GM18873 (cell line): ENCODE measurements at regions not wholly inside any gene's neighbourhood (a gene's known extent, or its start where the extent isn't known, plus 50 kb on each side); places are given as distances from the start of the nearest gene placed in this dataset.

Source experiments
- ATAC-seq: cut with Tn5 transposase; IDR thresholded peaks from one replicate; pipeline ENCODE4 v1.9.1; 2021; ENCODE audit warnings: mild to moderate bottlenecking, moderate library complexity, moderate number of reproducible peaks; ENCODE audit not compliant: unreplicated experiment, low FRiP score

- ATAC-seq, result no peak
Observed at GRCh38 chr5:113896789-113897188, 383.3 kb downstream of the YTHDC2 start.

DNA sequence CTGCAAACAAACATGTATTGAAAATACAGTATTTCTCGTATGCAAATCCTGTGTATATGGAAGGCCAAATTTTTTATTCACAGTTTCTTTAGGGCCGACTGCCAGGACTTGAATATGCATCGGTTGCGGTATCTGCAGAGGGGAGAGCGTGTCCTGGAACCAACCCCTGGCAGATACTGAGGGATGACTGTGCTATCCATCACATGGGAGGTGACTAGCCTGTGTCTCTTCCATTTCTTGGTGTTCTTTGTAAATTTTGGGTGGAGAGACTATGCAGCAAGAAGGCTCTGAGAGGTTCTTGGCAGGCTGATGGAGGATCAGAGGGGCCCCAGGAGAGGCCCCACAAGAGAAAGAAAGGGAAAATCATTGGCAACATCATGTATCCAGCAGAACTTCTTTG, 384.3 kb downstream of the YTHDC2 start:
- ATAC-seq, result no peak

GRCh38 chr5:113900141-113900540, 386.6 kb downstream of the YTHDC2 start:
- no peak for ATAC-seq

DNA sequence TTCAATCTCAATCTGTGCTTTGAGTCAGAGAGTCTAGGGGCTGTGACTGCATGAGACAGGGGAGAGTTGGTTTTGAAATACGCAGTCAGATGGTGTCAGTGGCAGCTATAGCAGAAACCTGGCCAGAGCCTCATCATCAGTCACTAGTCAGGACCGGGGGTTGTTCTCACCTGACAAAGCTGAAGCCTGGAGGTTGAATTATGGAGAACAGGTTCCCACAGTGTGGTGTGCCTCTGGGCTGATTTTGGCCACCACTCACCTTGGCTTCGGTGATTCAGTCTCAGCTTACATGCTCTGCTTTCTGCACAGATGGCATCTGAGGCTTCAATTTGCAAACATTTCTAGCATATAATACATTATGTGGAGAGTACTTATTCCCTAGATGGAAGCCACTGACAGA, 387.3 kb downstream of the YTHDC2 start:
- ATAC-seq, result no peak

GRCh38 chr5:113901718-113902117, 388.2 kb downstream of the YTHDC2 start:
- ATAC-seq, result no peak

GRCh38 chr5:113902917-113903660, 389.6 kb downstream of the YTHDC2 start:
- no peak for ATAC-seq

GRCh38 chr5:113909782-113910181, 396.3 kb downstream of the YTHDC2 start:
- ATAC-seq, result no peak

- ATAC-seq, result no peak
Observed at GRCh38 chr5:113917997-113918396, 404.5 kb downstream of the YTHDC2 start.

- no peak for ATAC-seq
Observed at GRCh38 chr5:113922343-113922742, 408.8 kb downstream of the YTHDC2 start.

GRCh38 chr5:113935453-113935852, 422.0 kb downstream of the YTHDC2 start:
- ATAC-seq, result no peak

GRCh38 chr5:113937301-113937700, 423.8 kb downstream of the YTHDC2 start:
- ATAC-seq, result no peak

DNA sequence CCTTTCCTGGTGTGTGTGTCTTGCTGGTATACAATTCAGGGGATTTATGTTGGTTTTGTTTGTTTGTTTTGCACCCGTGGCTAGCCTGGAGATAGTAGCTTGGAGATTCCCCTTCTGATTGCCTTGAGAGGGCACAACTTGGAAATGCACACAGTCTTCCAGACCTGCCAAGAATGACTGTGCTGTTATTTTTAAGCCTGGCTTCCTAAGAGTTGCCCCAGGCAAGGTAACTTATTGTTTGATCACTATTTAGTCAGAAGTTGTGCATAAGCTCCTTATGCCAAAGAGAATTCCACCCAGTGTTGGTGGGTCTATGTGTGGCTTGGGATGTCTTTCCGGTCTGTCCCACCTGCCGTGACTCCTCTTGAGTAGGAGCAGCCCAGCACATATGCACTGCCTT, 421.9 kb upstream of the KCNN2 start:
- ATAC-seq, result no peak

DNA sequence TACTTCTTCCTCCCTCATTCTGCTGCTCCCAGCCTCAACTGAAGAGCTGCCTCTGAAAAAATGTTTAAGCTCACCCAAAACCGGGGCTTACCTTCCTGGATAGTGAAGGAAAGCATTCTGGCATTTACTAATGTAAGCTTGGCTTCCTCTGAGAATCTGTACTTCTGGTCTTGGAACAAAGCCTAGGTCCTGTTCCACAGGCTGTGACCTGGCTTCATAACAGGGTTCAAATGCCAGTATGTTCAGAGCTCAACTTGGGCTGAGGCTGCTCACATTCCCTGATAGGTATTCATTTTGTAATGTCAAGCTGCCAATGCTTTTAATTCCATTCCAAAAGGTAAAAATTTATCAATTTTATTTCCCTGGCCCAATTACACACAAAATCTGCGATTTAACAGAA, 411.7 kb upstream of the KCNN2 start:
- no peak for ATAC-seq

DNA sequence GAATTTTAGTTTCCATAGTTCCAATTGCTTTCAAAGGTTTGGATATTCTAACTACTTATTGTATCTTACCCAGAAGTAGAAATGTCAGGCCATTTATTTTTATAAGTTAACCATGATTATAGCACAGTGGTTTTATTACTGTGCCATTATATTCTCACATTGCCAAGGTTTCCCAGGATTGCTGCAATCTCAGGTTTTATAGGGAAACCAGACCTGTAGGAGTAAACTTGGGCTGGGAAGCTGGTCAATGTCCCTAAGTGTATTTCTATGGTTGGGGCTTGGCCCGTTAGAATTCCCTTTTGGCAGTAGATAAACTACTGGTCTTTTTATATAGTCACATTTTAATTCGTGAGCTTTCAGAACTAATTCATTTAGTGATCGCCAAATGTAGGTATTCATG, 396.6 kb upstream of the KCNN2 start:
- no peak for ATAC-seq

- ATAC-seq, result no peak
Observed at GRCh38 chr5:113969901-113970300, 392.0 kb upstream of the KCNN2 start.

DNA sequence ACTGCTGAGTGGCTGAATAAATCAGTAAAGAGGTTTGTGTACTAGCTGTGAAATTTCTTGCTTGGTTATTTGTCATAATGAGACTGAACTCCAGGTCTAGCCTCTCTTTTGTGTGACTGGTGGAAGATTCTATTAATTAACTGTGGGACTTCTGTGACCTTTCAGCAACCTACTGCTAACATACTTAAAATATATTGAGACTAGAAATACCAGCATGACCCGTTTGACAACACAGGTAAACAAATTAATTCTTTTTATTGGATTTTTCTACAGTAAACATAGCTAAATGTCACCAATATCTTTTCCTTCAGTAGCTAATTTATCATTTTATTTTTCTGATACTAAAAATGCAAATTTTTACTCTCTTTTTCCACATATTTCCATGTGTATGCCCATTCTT, 390.4 kb upstream of the KCNN2 start:
- ATAC-seq, result no peak

DNA sequence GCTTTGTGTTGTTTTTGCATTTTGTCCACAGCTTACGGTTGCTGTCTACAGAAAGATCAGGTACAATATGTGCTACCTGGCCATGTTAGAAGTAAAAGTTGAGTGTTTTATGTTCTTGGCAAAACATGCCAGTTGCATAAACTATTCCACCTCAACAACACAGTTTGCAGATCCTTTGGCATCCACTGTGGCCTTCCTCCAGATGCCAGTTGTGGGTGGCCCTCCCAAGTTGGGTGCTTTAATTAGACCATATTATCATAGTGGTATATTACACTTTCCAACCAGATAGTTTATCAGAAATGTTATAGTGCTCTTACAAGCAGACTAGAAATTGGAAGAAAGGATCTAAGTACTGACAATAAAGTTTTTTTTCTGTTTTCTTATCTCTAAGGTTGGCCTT, 386.9 kb upstream of the KCNN2 start:
- ATAC-seq, result no peak

GRCh38 chr5:113984928-113985327, 376.9 kb upstream of the KCNN2 start:
- ATAC-seq, result no peak

- no peak for ATAC-seq
Observed at GRCh38 chr5:113985505-113985904, 376.4 kb upstream of the KCNN2 start.

DNA sequence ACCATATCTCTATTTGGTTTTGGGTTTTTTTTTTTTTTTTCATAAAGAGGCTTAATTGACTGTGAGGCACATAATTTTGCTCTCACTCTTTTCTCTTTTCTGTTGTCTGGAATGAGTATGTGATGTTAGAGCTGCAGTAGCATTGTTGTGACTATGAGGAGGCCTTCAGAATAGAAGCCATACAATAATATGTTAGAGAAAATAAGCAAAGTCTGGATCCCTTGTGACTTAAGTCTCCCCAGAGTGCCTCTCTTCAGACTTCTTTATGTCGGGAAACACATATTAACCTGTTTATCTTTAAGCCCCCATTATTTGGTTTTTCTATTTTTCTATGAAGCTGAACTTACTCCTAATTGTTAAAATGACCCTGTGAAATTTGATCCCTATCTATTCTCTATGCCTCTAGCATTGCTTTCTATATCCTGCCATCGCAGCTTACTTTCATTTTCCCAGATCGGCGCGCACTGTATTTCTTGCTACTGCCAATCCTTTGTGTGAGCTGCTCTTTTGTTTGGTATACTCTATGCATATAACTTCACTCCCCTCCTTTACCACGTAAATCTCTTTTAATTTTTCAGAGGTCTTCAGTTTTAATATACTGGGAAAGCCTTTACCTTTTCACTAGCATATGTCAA, 372.5 kb upstream of the KCNN2 start:
- no peak for ATAC-seq

GRCh38 chr5:113989913-113990305, 372.0 kb upstream of the KCNN2 start:
- ATAC-seq, result no peak

- ATAC-seq, result no peak
Observed at GRCh38 chr5:114001076-114001475, 360.8 kb upstream of the KCNN2 start.
